ENCODE measurements at regions not wholly inside any gene's neighbourhood (a gene's known extent, or its start where the extent isn't known, plus 50 kb on each side); places are given as distances from the start of the nearest gene placed in this dataset.

GRCh38 chr11:131303611-131304119 is 66.8 kb upstream of the NTM start:
- Histone ChIP-seq H3K9ac (ENCODE audit: control insufficient read depth, insufficient read depth, low read length) (no peak overlapping the region), H3K4me1 (ENCODE audit: control insufficient read depth, insufficient read depth, low read length) (no peaks in the 10 kb centered on the region), H3K79me2 (ENCODE audit: control insufficient read depth, insufficient read depth, low read length) (no peaks in the 10 kb centered on the region), H3K4me2 (ENCODE audit: control insufficient read depth, insufficient read depth) (no peak overlapping the region), H3K9me3 (replicated peaks; ENCODE audit: control insufficient read depth, insufficient read depth, low read length) (no peaks in the 10 kb centered on the region), H3K36me3 (ENCODE audit: control insufficient read depth in 2 of 2, insufficient read depth in 2 of 2, low read length in 1 of 2) (no peaks in the 10 kb centered on the region), H3K27ac (ENCODE audit: control insufficient read depth, insufficient read depth) (no peak overlapping the region), H3K27me3 (replicated peaks in 1 of 2; ENCODE audit: control insufficient read depth in 2 of 2, insufficient read depth in 2 of 2, low read length in 1 of 2) (peaks cover 0 to 2% of the 10 kb centered on the region in 2 experiments; a peak in 2 of 4 replicates), H2AFZ (ENCODE audit: control insufficient read depth, low read depth, low read length) (no peak overlapping the region), H3K4me3 (no peak overlapping the region), H4K20me1 (ENCODE audit: control insufficient read depth, insufficient read depth) (no peaks in the 10 kb centered on the region)
- ChIA-PET POLR2A (no interaction called here), RAD21 (ENCODE audit: unreplicated experiment) (no interaction called here), CTCF (no interaction called here), SMC1A (ENCODE audit: uncharacterized antibody, unreplicated experiment) (no interaction called here)
- ATAC-seq, result no peak
- no TSS peak for BruUV-seq (replicated peaks)
- TF ChIP-seq IRF4 (IDR thresholded peaks at IDR 0.05; ENCODE audit: low read depth, low read length) (no peak), ASH2L (IDR thresholded peaks at IDR 0.05; ENCODE audit: borderline replicate concordance, low read depth) (no peak), STAT3 (IDR thresholded peaks at IDR 0.05; ENCODE audit: low read depth, low read length) (no peak), SREBF1 (IDR thresholded peaks at IDR 0.05; ENCODE audit: low read length) (no peak), REST (IDR thresholded peaks at IDR 0.05; ENCODE audit: low read depth, low read length) (no peak), SP1 (IDR thresholded peaks at IDR 0.05; ENCODE audit: low read depth, low read length) (no peak), NFXL1 (IDR thresholded peaks at IDR 0.05; ENCODE audit: borderline replicate concordance) (no peak), ZBTB33 (IDR thresholded peaks at IDR 0.05) (no peak), RAD21 (IDR thresholded peaks at IDR 0.05; ENCODE audit: insufficient read depth, low read depth, low read length) (no peak), POLR2AphosphoS2 (IDR thresholded peaks at IDR 0.05; ENCODE audit: low read depth, low read length) (no peak), PAX5 (IDR thresholded peaks at IDR 0.05; ENCODE audit: borderline replicate concordance, low read depth, low read length) (no peak)
- no peak for DNase-seq (ENCODE audit: low read depth, low spot score)
- intact Hi-C loops (cut with micrococcal nuclease; ENCODE audit: unreplicated experiment) (no loop called here), in situ Hi-C loops (cut with MboI) (no loop called here)
- WGBS (ENCODE audit: insufficient coverage, insufficient replicate concordance, low lambda C conversion rate, missing lambda C conversion rate), result 50% methylated on average over 5 of the region's 5 CpGs
- no peak for FAIRE-seq

Measured in GM12878 (cell line).